GM18507 (cell line): ENCODE measurements at regions not wholly inside any gene's neighbourhood (a gene's known extent, or its start where the extent isn't known, plus 50 kb on each side); places are given as distances from the start of the nearest gene placed in this dataset.

ENCODE experiments used
- DNase-seq: peaks from one replicate; pipeline ENCODE4 v3.0.0; 2011; ENCODE audit warnings: low read depth; ENCODE audit not compliant: insufficient read length; ENCODE audit errors: extremely low spot score
- FAIRE-seq: peaks from 2 replicates; lab custom pipeline; 2011; peaks lifted over from hg19 to GRCh38; lab: Jason Lieb, UNC

- FAIRE-seq (peak; percentile 59), DNase-seq (no peak)
Observed at GRCh38 chr1:9179463-9180110, 50.7 kb upstream of the GPR157 start.

- FAIRE-seq: no peak
Observed at GRCh38 chr1:9180111-9180819, 51.4 kb upstream of the GPR157 start.

GRCh38 chr1:9181176-9181906 is 52.4 kb upstream of the GPR157 start:
- DNase-seq (peak; percentile 56), FAIRE-seq (peak; percentile 91)

More at GRCh38 chr1:9180111-9180819, 51.4 kb upstream of the GPR157 start:
- no peak for DNase-seq

DNA sequence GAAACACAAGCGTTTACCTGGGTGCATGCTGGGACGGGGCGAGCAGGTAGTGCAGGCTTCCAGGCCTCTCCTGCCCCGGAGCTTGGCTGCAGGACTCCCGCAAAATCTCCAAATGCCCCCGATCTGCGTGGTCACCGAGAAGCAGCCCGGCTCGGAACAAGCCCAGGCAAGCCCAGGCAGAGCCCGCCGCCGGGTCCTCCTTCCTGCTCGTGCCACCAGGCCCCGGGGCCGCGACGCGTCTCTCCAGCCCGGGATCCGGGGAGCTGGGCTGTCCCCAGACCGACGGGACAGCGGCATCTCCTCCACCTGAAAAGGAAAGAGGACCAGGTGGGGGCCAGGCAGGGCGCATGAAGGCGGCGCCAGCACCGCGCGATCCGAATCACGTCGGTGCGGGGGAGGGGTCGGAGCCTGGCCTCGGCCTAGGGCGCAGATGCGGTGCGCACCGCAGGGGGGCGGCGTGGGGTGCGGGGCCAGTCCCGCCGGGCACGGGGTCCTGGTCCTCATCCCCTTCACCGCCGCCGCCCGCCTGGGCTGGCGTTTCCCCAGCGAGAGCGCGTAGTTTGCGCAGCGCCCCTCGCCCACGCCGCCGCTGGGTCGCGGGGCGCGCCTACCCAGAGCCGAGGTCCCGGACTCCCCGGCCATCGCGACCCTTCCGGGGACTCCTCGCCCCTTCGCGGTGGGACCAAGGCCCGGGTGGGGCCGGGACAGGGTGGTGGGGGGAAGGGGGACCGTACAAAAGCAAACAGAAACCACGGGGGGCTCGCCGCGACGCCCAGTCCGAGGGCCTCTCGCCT is 52.4 kb upstream of the H6PD start:
- FAIRE-seq (no peak), DNase-seq (peak; percentile 37)

- DNase-seq (no peak), FAIRE-seq (no peak)
Observed at GRCh38 chr1:9182784-9183257, 51.8 kb upstream of the H6PD start.

GRCh38 chr1:9183441-9183840 is 51.1 kb upstream of the H6PD start:
- DNase-seq (no peak), FAIRE-seq (no peak)

- no peak for DNase-seq
- no peak for FAIRE-seq
Observed at GRCh38 chr1:9183898-9184297, 50.7 kb upstream of the H6PD start.

DNA sequence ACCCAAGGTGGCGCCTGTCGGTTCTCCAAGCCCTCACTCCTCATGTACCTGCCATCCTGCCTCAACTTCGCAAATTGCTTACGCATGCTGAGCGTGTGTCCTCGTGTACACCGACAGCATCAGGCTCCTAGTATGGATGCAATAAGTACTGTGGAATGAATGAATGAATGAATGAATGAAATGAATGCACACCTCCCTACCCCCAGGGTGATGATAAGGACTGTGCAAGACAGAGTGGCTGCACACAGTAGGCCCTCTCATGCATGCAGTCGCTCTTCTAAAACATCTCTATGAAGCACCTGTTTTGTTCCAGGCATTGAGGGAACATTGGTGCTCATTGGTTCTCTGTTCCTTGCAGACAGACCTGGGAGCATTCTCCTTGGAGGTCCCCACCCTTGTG is 49.8 kb upstream of the H6PD start:
- no peak for DNase-seq
- no peak for FAIRE-seq
